HG02623 (cell line): ENCODE measurements at regions not wholly inside any gene's neighbourhood (a gene's known extent, or its start where the extent isn't known, plus 50 kb on each side); places are given as distances from the start of the nearest gene placed in this dataset.
"Not testable (repeated sequence)": the region's sequence is repeated elsewhere in the genome, so short reads cannot be mapped to it uniquely, and the experiment has no call there.

Experiments
- ATAC-seq: cut with Tn5 transposase; IDR thresholded peaks from one replicate; pipeline ENCODE4 v1.9.1; 2021; ENCODE audit warnings: moderate library complexity; ENCODE audit not compliant: unreplicated experiment

DNA sequence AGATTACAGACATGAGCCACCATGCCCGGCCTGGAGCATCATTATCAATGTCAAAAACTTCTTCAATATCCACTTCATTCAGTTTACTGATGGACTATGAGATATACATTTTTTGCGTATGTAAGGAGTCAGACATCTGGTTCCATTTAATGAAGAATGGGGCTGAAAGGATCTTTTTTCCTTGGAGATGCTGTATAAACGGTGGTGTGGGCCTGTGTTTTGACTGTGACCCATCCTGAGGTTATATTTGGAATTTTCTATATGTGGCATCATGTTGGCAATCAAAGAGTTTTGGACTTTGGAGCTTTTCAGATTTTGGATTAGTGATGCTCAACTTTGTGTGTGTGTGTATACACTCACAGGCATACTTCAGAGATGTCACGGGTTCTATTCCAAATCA is 85.7 kb upstream of the FBXL17 start:
- ATAC-seq = no peak

DNA sequence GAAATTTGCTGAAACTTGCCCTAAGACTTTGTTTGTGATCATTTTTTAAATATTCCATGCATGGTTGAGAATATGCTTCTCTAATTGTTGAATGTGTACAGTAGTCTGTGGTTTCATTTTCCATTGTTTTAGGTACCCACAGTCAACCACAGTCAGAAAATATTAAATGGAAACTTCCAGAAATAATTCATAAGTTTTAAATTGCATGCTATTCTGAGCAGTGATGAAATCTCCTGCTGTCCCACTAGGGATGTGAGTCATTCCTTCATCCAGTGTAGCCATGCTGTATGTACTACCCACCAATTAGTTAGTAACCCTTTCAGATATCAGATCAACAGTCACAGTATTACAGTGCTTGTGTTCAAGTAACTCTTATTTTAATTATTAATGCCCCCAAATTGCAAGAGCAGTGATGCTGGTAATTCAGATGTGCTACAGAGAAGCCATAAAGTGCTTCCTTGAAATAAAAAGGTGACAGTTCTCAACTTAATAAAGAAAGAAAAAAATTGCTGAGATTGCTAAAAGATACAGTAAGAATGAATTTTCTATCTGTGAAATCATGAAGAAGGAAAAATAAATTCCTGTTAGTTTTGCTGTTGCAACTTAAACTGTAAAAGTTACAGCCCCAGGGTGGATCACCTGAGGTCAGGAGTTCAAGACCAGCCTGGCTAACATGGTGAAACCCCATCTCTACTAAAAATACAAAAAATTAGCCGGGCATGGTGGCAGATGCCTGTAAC is 79.9 kb upstream of the FBXL17 start:
- no peak for ATAC-seq

DNA sequence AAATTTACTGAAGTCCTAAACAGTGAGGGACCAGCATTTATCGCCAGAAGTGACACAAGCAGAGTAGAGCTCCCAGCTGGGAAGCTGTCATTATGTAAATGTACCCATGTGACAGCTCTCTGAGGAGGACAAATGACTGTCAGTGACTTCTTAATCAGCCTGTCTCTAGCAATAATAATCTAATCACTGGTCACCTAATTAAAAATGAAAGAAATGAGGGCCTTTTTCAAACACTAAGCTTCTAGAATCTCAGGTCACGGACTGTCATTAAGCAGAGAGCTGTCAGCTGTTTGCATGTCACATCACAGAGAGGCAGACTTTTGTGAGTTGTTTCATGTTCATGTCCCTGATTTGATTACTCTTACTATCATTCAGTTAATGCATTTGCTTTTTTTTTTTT is 77.9 kb upstream of the FBXL17 start:
- no peak for ATAC-seq

DNA sequence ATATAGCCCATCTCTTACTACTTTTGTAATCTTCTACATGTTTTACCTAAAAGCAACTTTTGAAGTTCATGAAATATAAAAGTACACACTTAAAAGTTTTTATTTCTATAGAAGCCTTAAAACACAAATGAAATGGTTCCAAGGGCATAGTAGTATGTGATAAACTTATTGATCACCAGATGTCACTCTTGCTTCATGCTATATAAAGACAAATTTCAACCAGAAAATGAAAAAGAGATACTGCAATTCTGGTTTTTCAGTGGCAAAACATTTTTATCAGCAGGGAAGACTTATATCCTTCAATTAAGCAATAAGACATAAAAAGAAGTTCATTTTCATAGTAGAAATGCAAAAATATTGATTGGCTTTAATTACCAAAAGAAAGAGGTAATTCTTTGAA is 69.4 kb upstream of the FBXL17 start:
- ATAC-seq = no peak

DNA sequence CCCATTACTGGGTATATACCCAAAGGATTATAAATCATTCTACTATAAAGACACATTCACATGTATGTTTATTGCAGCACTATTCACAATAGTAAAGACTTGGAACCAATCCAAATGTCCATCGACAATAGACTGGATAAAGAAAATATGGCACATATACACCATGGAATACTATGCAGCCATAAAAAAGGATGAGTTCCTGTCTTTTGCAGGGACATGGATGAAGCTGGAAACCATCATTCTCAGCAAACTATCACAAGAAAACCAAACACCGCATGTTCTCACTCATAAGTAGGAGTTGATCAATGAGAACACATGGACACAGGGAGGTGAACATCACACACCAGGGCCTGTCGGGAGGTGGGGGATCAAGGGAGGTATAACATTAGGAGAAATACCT is 62.2 kb upstream of the FBXL17 start:
- ATAC-seq = not testable (repeated sequence)

DNA sequence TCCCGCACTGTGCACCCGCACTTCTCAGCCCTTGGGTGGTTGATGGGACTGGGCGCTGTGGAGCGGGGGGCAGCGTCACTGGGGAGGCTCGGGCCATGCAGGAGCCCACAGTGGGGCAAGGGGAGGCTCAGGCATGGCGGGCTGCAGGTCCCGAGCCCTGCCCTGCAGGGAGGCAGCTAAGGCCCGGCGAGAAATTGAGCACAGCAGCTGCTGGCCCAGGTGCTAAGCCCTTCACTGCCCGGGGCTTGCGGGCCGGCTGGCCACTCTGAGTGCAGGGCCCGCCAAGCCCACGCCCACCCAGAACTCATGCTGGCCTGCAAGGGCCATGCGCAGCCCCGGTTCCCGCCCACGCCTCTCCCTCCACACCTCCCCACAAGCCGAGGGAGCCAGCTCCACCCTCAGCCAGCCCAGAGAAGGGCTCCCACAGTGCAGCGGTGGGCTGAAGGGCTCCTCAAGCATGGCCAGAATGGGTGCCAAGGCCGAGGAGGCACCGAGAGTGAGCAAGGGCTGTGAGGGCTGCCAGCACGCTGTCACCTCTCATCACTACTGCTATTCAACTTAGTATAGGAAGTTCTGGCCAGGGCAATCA is 60.3 kb upstream of the FBXL17 start:
- not testable (repeated sequence) for ATAC-seq

DNA sequence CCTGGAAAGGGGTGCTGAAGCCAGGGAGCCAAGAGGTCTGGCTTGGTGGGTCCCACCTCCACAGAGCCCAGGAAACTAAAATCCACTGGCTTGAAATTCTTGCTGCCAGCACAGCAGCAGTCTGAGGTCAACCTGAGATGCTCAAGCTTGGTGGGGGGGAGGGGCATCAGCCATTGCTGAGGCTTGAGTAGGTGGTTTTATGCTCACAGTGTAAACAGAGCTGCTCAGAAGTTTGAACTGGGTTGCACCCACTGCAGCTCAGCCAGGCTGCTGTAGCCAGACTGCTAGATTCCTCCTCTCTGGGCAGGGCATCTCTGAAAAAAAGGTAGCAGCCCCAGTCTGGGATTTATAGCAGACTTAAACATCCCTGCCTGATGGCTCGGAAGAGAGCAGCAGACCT is 55.5 kb upstream of the FBXL17 start:
- no peak for ATAC-seq

DNA sequence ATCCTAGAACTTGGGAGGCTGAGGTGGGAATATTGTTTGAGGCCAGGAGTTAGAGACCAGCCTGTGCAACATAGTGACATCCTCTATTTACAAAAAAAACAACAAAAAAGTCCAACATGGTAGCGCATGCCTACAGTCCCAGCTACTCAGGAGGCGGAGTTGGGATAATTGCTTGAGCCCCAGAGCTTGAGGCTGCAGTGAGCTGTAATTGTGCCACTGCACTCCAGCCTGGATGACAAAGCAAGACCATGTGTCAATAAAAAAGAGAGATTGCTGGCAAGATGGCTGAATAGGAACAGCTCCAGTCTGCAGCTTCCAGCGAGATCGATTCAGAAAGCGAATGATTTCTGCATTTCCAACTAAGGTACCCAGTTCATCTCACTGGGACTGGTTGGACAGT is 54.8 kb upstream of the FBXL17 start:
- ATAC-seq = no peak

DNA sequence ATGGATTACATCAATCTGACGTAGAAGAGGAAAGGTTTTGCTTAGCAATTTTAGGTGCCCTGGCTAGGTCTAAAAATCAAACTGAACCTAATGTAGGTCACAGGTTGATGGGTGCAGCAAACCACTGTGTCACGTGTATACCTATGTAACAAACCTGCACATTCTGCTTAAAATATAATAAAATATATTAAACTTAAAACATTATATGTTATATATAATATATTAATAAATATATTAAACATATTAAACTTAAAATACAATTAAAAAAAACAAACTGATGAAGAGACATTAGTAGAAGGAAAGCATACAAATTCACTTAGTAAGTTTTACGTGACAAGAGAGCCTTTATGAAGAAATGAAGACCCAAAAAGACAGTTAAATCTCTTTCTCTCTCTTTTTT is 51.7 kb upstream of the FBXL17 start:
- no peak for ATAC-seq

DNA sequence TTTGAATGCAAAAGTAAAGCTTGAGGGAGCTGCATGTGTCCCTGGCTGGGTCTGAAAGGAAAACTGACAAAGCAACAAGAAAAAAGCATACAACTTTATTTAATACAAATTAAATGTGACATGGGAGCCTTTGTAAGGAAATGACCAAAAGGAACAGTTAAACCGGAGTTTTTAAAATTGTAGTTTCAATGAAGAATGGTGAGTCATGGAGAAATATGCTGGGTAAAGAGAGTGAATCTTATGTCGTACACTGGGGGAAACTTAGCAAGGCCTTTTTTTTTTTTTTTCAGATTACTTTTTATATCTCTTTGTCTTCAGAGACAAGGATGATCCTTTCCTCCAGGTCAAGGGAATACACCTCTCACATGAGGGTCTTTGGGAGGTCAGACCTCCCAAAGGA is 50.1 kb upstream of the FBXL17 start:
- no peak for ATAC-seq
